MM.1S (cell line): ENCODE measurements at regions not wholly inside any gene's neighbourhood (a gene's known extent, or its start where the extent isn't known, plus 50 kb on each side); places are given as distances from the start of the nearest gene placed in this dataset.

Experiments
- DNase-seq: peaks from one replicate; pipeline ENCODE4 v3.0.0-alpha.2; 2015
- H2AFZ ChIP-seq: fragments of 300-600 bp; sonication (generic); 2 replicates; pipeline ENCODE4 v1.6.0; 2016; ENCODE audit warnings: antibody characterized with exemption, low read length
- H3F3A ChIP-seq: fragments of 300-600 bp; sonication (generic); 2 replicates; pipeline ENCODE4 v1.6.1; 2016; ENCODE audit warnings: mild to moderate bottlenecking, antibody characterized with exemption, low read length, moderate library complexity, mixed read lengths; ENCODE audit not compliant: insufficient read depth
- H3K27ac ChIP-seq: fragments of 300-600 bp; sonication (generic); 2 replicates; pipeline ENCODE4 v1.5.1; 2016; ENCODE audit warnings: mild to moderate bottlenecking, low read length
- H3K27me3 ChIP-seq: fragments of 300-600 bp; sonication (generic); replicated peaks from 2 replicates; pipeline ENCODE4 v1.6.0; 2016; ENCODE audit warnings: low read length; ENCODE audit not compliant: insufficient read depth
- H3K36me3 ChIP-seq: fragments of 300-600 bp; sonication (generic); replicated peaks from 2 replicates; pipeline ENCODE4 v1.6.1; 2016; ENCODE audit warnings: mild to moderate bottlenecking, low read length, mixed read lengths; ENCODE audit not compliant: insufficient read depth
- H3K4me1 ChIP-seq: fragments of 300-600 bp; sonication (generic); 2 replicates; pipeline ENCODE4 v1.6.1; 2016; ENCODE audit warnings: low read length, mixed read lengths
- H3K4me2 ChIP-seq: fragments of 300-600 bp; sonication (generic); 2 replicates; pipeline ENCODE4 v1.6.0; 2016; ENCODE audit warnings: low read depth, low read length
- H3K4me3 ChIP-seq: fragments of 300-600 bp; sonication (generic); 2 replicates; pipeline ENCODE4 v1.5.1; 2016; ENCODE audit warnings: low read length, mixed read lengths
- H3K79me2 ChIP-seq: fragments of 300-600 bp; sonication (generic); 2 replicates; pipeline ENCODE4 v1.6.1; 2016; ENCODE audit warnings: mixed run types, low read length, mixed read lengths
- H3K9ac ChIP-seq: fragments of 300-600 bp; sonication (generic); 2 replicates; pipeline ENCODE4 v1.6.1; 2016; ENCODE audit warnings: low read length, mixed read lengths
- H3K9me2 ChIP-seq: fragments of 300-600 bp; sonication (generic); replicated peaks from 2 replicates; pipeline ENCODE4 v1.6.1; 2016; ENCODE audit warnings: mild to moderate bottlenecking, low read length, mixed read lengths; ENCODE audit not compliant: insufficient read depth
- H3K9me3 ChIP-seq: fragments of 300-600 bp; sonication (generic); replicated peaks from 2 replicates; pipeline ENCODE4 v1.6.1; 2016; ENCODE audit warnings: mild to moderate bottlenecking, low read length, mixed read lengths; ENCODE audit not compliant: insufficient read depth
- H4K20me1 ChIP-seq: fragments of 300-600 bp; sonication (generic); 2 replicates; pipeline ENCODE4 v1.6.1; 2016; ENCODE audit warnings: mild to moderate bottlenecking, low read length, moderate library complexity, mixed read lengths; ENCODE audit not compliant: insufficient read depth
- CTCF ChIP-seq: fragments of 300-600 bp; sonication (generic); IDR thresholded peaks from 2 replicates; pipeline ENCODE4 v1.5.1; 2016; ENCODE audit warnings: antibody characterized with exemption, low read length, mixed read lengths
- EZH2 ChIP-seq: fragments of 300-600 bp; sonication (generic); optimal IDR thresholded peaks from 2 replicates; pipeline ENCODE3; 2017; ENCODE audit warnings: low read depth, mild to moderate bottlenecking, antibody characterized with exemption, low read length, mixed read lengths
- EZH2phosphoT487 ChIP-seq: fragments of 300-600 bp; sonication (generic); IDR thresholded peaks from 2 replicates; pipeline ENCODE4 v1.6.1; 2018; ENCODE audit warnings: antibody characterized with exemption, low read length

GRCh38 chr13:73598020-73598712 is 536.0 kb downstream of the KLF12 start:
- no peaks in the 10 kb centered on the region for H3K36me3 ChIP-seq
- no peak overlapping the region for H3K27ac ChIP-seq
- no peaks in the 10 kb centered on the region for H3K27me3 ChIP-seq
- no peak overlapping the region for H2AFZ ChIP-seq
- H3K4me1 ChIP-seq, result no peaks in the 10 kb centered on the region
- no peaks in the 10 kb centered on the region for H4K20me1 ChIP-seq
- H3F3A ChIP-seq, result no peaks in the 10 kb centered on the region
- DNase-seq, result no peak
- H3K4me3 ChIP-seq, result no peak overlapping the region
- TF ChIP-seq EZH2phosphoT487 (no peak), CTCF (no peak), EZH2 (no peak)
- H3K79me2 ChIP-seq, result no peaks in the 10 kb centered on the region
- H3K4me2 ChIP-seq, result no peak overlapping the region
- no peaks in the 10 kb centered on the region for H3K9me3 ChIP-seq
- no peaks in the 10 kb centered on the region for H3K9me2 ChIP-seq
- H3K9ac ChIP-seq, result no peak overlapping the region

- TF ChIP-seq EZH2phosphoT487, result no peak
- no peak for TF ChIP-seq CTCF
- TF ChIP-seq EZH2, result no peak
- H2AFZ ChIP-seq, result no peak overlapping the region
- no peak overlapping the region for H3K27ac ChIP-seq
- H3K9me2 ChIP-seq, result no peaks in the 10 kb centered on the region
- H3K4me2 ChIP-seq, result no peak overlapping the region
- H3K27me3 ChIP-seq, result no peaks in the 10 kb centered on the region
- DNase-seq, result no peak
- H3K4me1 ChIP-seq, result no peaks in the 10 kb centered on the region
- H3K9ac ChIP-seq, result no peak overlapping the region
- no peaks in the 10 kb centered on the region for H3F3A ChIP-seq
- H3K9me3 ChIP-seq, result no peaks in the 10 kb centered on the region
- H4K20me1 ChIP-seq, result no peaks in the 10 kb centered on the region
- H3K4me3 ChIP-seq, result no peak overlapping the region
- no peaks in the 10 kb centered on the region for H3K79me2 ChIP-seq
- no peaks in the 10 kb centered on the region for H3K36me3 ChIP-seq
These were observed 537.6 kb downstream of the KLF5 start for GRCh38 chr13:73596382-73596781.

GRCh38 chr13:73593199-73593765 is 534.5 kb downstream of the KLF5 start:
- Histone ChIP-seq H3K4me1 (no peaks in the 10 kb centered on the region), H3K27me3 (no peaks in the 10 kb centered on the region), H4K20me1 (no peaks in the 10 kb centered on the region), H3K4me3 (no peak overlapping the region), H3F3A (no peaks in the 10 kb centered on the region), H3K9me3 (no peaks in the 10 kb centered on the region), H2AFZ (no peak overlapping the region), H3K9me2 (no peaks in the 10 kb centered on the region), H3K4me2 (no peak overlapping the region), H3K79me2 (no peaks in the 10 kb centered on the region), H3K27ac (no peak overlapping the region), H3K36me3 (no peaks in the 10 kb centered on the region), H3K9ac (no peak overlapping the region)
- TF ChIP-seq CTCF (no peak), EZH2phosphoT487 (no peak), EZH2 (no peak)
- DNase-seq, result no peak
